Neuronal stem cell (in vitro differentiated cells): ENCODE measurements at regions not wholly inside any gene's neighbourhood (a gene's known extent, or its start where the extent isn't known, plus 50 kb on each side); places are given as distances from the start of the nearest gene placed in this dataset.
A peak's percentile ranks its signal among the peaks of the same experiment; 100 is the strongest.

Source experiments
- DNase-seq: peaks from one replicate; pipeline ENCODE4 v3.0.0-alpha.2; 2013; ENCODE audit warnings: low spot score
- H2AFZ ChIP-seq: one replicate; pipeline ENCODE4 v1.6.1; 2013; ENCODE audit warnings: mild to moderate bottlenecking, low read length, inconsistent platforms
- H2AK5ac ChIP-seq: 2 replicates; pipeline ENCODE4 v1.6.1; 2013; ENCODE audit warnings: low read depth, mild to moderate bottlenecking, inconsistent platforms, low read length, moderate library complexity, mixed read lengths
- H2BK120ac ChIP-seq: 2 replicates; pipeline ENCODE4 v1.6.1; 2013; ENCODE audit warnings: low read depth, mild to moderate bottlenecking, inconsistent platforms, low read length, moderate library complexity, mixed read lengths
- H2BK12ac ChIP-seq: one replicate; pipeline ENCODE4 v1.6.1; 2013; ENCODE audit warnings: low read length, inconsistent platforms
- H2BK15ac ChIP-seq: 2 replicates; pipeline ENCODE4 v1.6.1; 2013; ENCODE audit warnings: mild to moderate bottlenecking, low read length, inconsistent platforms, mixed read lengths
- H2BK5ac ChIP-seq: one replicate; pipeline ENCODE4 v1.6.1; 2013; ENCODE audit warnings: inconsistent platforms, mild to moderate bottlenecking, low read length, moderate library complexity
- H3K14ac ChIP-seq: one replicate; pipeline ENCODE4 v1.6.1; 2013; ENCODE audit warnings: low read length, inconsistent platforms
- H3K18ac ChIP-seq: 2 replicates; pipeline ENCODE4 v1.6.1; 2013; ENCODE audit warnings: low read length, inconsistent platforms
- H3K23ac ChIP-seq: 2 replicates; pipeline ENCODE4 v1.6.1; 2013; ENCODE audit warnings: low read depth, mild to moderate bottlenecking, mixed read lengths, low read length, inconsistent platforms; ENCODE audit not compliant: poor library complexity
- H3K27ac ChIP-seq: replicated peaks from 3 replicates; pipeline ENCODE4 v1.5.1; 2013; ENCODE audit warnings: low read length, inconsistent platforms
- H3K27me3 ChIP-seq, 3 experiments: 2 replicates each; pipeline ENCODE4 v1.6.1; 2013; ENCODE audit warnings: low read length in 3 of 3, mild to moderate bottlenecking in 2 of 3, inconsistent platforms in 1 of 3, low read depth in 1 of 3, mixed read lengths in 1 of 3, moderate library complexity in 1 of 3; ENCODE audit not compliant: control insufficient read depth in 3 of 3, insufficient read depth in 3 of 3
- H3K36me3 ChIP-seq, 2 donors: replicated peaks in 1 of 2; 2 replicates each; pipeline ENCODE4 v1.6.1; 2013; ENCODE audit warnings: low read length in 2 of 2; ENCODE audit not compliant: control insufficient read depth in 2 of 2, insufficient read depth in 2 of 2
- H3K4ac ChIP-seq: 2 replicates; pipeline ENCODE4 v1.6.1; 2013; ENCODE audit warnings: inconsistent platforms, mild to moderate bottlenecking, low read length, moderate library complexity
- H3K4me1 ChIP-seq, 2 donors: 1 replicate in 1 of 2; 2 replicates in 1 of 2; pipeline ENCODE4 v1.6.1; 2013; ENCODE audit warnings: low read length in 2 of 2, low read depth in 1 of 2; ENCODE audit not compliant: control insufficient read depth in 2 of 2, insufficient read depth in 1 of 2
- H3K4me2 ChIP-seq: one replicate; pipeline ENCODE4 v1.6.1; 2013; ENCODE audit warnings: mild to moderate bottlenecking, low read length, inconsistent platforms; ENCODE audit not compliant: insufficient read depth, poor library complexity, severe bottlenecking
- H3K4me3 ChIP-seq, 2 donors: 2 replicates each; pipeline ENCODE4 v1.5.1; 2013; ENCODE audit warnings: low read length in 2 of 2, mild to moderate bottlenecking in 2 of 2, inconsistent platforms in 1 of 2, moderate library complexity in 1 of 2
- H3K79me1 ChIP-seq: one replicate; pipeline ENCODE4 v1.6.1; 2013; ENCODE audit warnings: low read depth, mild to moderate bottlenecking, inconsistent platforms, low read length, moderate library complexity
- H3K9ac ChIP-seq: one replicate; pipeline ENCODE4 v1.6.1; 2013; ENCODE audit warnings: mild to moderate bottlenecking, low read depth, low read length, inconsistent platforms; ENCODE audit not compliant: poor library complexity
- H3K9me3 ChIP-seq, 2 donors: replicated peaks in 1 of 2; 2 replicates each; pipeline versions ENCODE3 to v1.6.1; 2013; ENCODE audit warnings: low read length in 2 of 2, mild to moderate bottlenecking in 2 of 2, inconsistent platforms in 1 of 2, low read depth in 1 of 2, mixed read lengths in 1 of 2, moderate library complexity in 1 of 2; ENCODE audit not compliant: control insufficient read depth in 2 of 2, insufficient read depth in 1 of 2
- H4K8ac ChIP-seq: one replicate; pipeline ENCODE4 v1.6.1; 2013; ENCODE audit warnings: low read depth, mild to moderate bottlenecking, inconsistent platforms, low read length, moderate library complexity
- H4K91ac ChIP-seq: one replicate; pipeline ENCODE4 v1.6.1; 2013; ENCODE audit warnings: low read length, low read depth, mild to moderate bottlenecking, inconsistent platforms; ENCODE audit not compliant: poor library complexity
- WGBS, 2 donors: extraction: QIAGEN DNeasy Blood & Tissue Kit; methylation state at CpG; one replicate each; pipeline ENCODE4 v1.1.7; 2013; ENCODE audit warnings: missing lambda C conversion rate in 2 of 2, mixed read lengths in 1 of 2; ENCODE audit not compliant: insufficient read length in 2 of 2, insufficient replicate concordance in 1 of 2; ENCODE audit errors: extremely low coverage in 2 of 2; 5-methylcytosine and 5-hydroxymethylcytosine counted together

DNA sequence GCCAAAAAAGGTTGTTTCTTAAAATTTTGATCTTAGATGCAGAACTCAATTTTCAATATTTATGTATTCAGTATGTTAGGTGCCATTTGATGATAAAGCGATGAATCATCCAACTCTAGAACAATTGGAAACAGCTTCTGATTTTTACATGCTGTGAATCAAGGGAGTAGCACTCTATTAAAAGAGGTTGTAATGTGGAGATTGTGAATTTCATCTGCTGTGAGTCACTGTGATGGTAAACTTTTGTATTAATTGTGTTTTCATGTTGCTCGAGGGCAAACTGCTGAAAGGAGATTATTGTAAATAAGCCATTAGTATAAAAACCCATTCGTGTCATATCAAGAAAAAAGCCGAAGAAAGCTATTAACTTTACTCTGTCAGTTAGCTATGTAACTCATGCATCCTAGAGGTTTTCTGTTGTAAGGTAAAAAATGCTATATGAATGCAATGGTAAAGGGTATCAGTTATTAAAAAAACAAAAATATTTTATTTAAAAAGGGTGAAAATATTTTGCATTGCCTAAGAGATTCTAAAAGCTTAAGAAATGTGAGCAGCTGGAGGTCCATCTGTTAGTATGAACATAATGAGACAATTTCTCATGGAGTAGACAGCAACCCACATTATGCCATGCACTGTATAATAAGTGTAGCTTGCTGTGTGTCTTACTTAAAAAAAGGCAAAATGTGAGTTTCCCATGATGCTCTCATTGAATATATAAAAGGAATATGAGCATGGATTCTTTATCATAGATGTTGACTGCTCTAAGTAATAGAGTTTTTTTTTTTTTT, 511.0 kb upstream of the PCDH15 start:
- no peak overlapping the region for H3K27ac ChIP-seq
- H3K9me3 ChIP-seq: no peaks in the 10 kb centered on the region
- no peak overlapping the region for H3K4me3 ChIP-seq
- no peak for DNase-seq
- no peak overlapping the region for H2BK12ac ChIP-seq
- H4K91ac ChIP-seq: no peak overlapping the region
- no peak overlapping the region for H3K23ac ChIP-seq
- H3K4ac ChIP-seq: no peak overlapping the region
- H2BK15ac ChIP-seq: no peak overlapping the region
- H2AK5ac ChIP-seq: no peak overlapping the region
- H2BK120ac ChIP-seq: no peak overlapping the region
- H4K8ac ChIP-seq: no peak overlapping the region
- WGBS, 2 donors: no CpG with 5 or more reads among the region's 4 CpGs
- H3K27me3 ChIP-seq: no peaks in the 10 kb centered on the region
- no peak overlapping the region for H2AFZ ChIP-seq
- no peaks in the 10 kb centered on the region for H3K4me1 ChIP-seq
- no peak overlapping the region for H3K4me2 ChIP-seq
- H3K18ac ChIP-seq: no peak overlapping the region
- no peaks in the 10 kb centered on the region for H3K79me1 ChIP-seq
- H3K36me3 ChIP-seq: no peaks in the 10 kb centered on the region
- H3K9ac ChIP-seq: no peak overlapping the region
- H3K14ac ChIP-seq: no peak overlapping the region
- no peak overlapping the region for H2BK5ac ChIP-seq

- Histone ChIP-seq H3K27ac (no peak overlapping the region), H3K23ac (no peak overlapping the region), H2BK15ac (no peak overlapping the region), H2BK5ac (no peak overlapping the region), H3K4me2 (no peak overlapping the region), H3K14ac (no peak overlapping the region), H2BK12ac (no peak overlapping the region), H2BK120ac (no peak overlapping the region), H2AK5ac (no peak overlapping the region), H4K91ac (no peak overlapping the region), H3K9me3 (no peaks in the 10 kb centered on the region), H3K36me3 (no peaks in the 10 kb centered on the region), H3K4me3 (no peak overlapping the region), H3K4me1 (no peaks in the 10 kb centered on the region), H2AFZ (no peak overlapping the region), H3K27me3 (no peaks in the 10 kb centered on the region), H3K79me1 (no peaks in the 10 kb centered on the region), H3K4ac (no peak overlapping the region), H3K9ac (no peak overlapping the region), H3K18ac (no peak overlapping the region), H4K8ac (no peak overlapping the region)
- no peak for DNase-seq
- no CpG with 5 or more reads among the region's 1 CpG for WGBS, 2 donors
Measured at GRCh38 chr10:55310143-55310542, 509.1 kb upstream of the PCDH15 start.

GRCh38 chr10:55305285-55305684, 504.3 kb upstream of the PCDH15 start:
- Histone ChIP-seq H4K91ac (no peak overlapping the region), H3K23ac (no peak overlapping the region), H3K36me3 (no peaks in the 10 kb centered on the region), H3K4me3 (no peak overlapping the region), H3K4ac (no peak overlapping the region), H2BK5ac (no peak overlapping the region), H3K14ac (no peak overlapping the region), H2BK120ac (no peak overlapping the region), H2AK5ac (no peak overlapping the region), H3K27ac (no peak overlapping the region), H3K4me1 (peaks cover 0 to 2% of the 10 kb centered on the region in 2 donors), H3K9ac (no peak overlapping the region), H2BK15ac (no peak overlapping the region), H3K9me3 (no peaks in the 10 kb centered on the region), H3K18ac (no peak overlapping the region), H3K4me2 (no peak overlapping the region), H4K8ac (no peak overlapping the region), H3K27me3 (no peaks in the 10 kb centered on the region), H3K79me1 (no peaks in the 10 kb centered on the region), H2AFZ (peak overlapping the region; percentile 4), H2BK12ac (no peak overlapping the region)
- DNase-seq: no peak

- H3K4me3 ChIP-seq: no peak overlapping the region
- no peak overlapping the region for H2BK15ac ChIP-seq
- H3K36me3 ChIP-seq: no peaks in the 10 kb centered on the region
- H3K79me1 ChIP-seq: no peaks in the 10 kb centered on the region
- H3K9me3 ChIP-seq: no peaks in the 10 kb centered on the region
- H2AFZ ChIP-seq: no peak overlapping the region
- no peak overlapping the region for H2BK120ac ChIP-seq
- no peak overlapping the region for H2BK12ac ChIP-seq
- H2BK5ac ChIP-seq: no peak overlapping the region
- H3K4ac ChIP-seq: no peak overlapping the region
- H3K4me1 ChIP-seq: no peaks in the 10 kb centered on the region
- no peak overlapping the region for H3K4me2 ChIP-seq
- no peak overlapping the region for H4K8ac ChIP-seq
- H3K27ac ChIP-seq: no peak overlapping the region
- no peak overlapping the region for H2AK5ac ChIP-seq
- no peak overlapping the region for H3K23ac ChIP-seq
- no peak for DNase-seq
- H3K14ac ChIP-seq: no peak overlapping the region
- no peaks in the 10 kb centered on the region for H3K27me3 ChIP-seq
- no peak overlapping the region for H3K9ac ChIP-seq
- whole genome bisulfite sequencing, 2 donors: no CpG with 5 or more reads among the region's 2 CpGs
- no peak overlapping the region for H3K18ac ChIP-seq
- H4K91ac ChIP-seq: no peak overlapping the region
Measured at GRCh38 chr10:55287346-55287745, 486.3 kb upstream of the PCDH15 start.
